ENCODE measurements at regions not wholly inside any gene's neighbourhood (a gene's known extent, or its start where the extent isn't known, plus 50 kb on each side); places are given as distances from the start of the nearest gene placed in this dataset.
A peak's percentile ranks its signal among the peaks of the same experiment; 100 is the strongest.
"Not testable (repeated sequence)": the region's sequence is repeated elsewhere in the genome, so short reads cannot be mapped to it uniquely, and the experiment has no call there.

DNA sequence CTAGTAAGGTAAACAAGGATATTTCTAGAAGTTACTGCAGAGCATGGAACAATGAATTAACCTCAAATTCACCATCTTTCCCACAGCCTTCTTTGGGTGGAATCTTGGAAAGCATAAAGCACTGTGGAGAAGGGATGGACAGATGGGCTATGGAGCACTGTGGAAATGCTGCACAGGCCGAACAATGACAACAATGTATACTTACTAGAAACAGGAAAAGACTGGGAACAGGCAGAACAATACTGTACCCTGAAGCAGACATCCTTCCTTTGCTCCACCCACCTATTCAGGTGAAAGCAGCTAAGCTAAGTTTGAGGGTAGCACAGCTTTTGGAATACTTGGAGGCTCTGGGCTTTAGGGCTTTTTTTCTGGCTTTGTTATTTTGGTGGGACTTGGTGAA lies 250.6 kb upstream of the KLF8 start:
- intact Hi-C loops (cut with DNase I), result no loop called here

GRCh38 chrX:55996649-55997048 lies 235.5 kb upstream of the KLF8 start:
- intact Hi-C loops (cut with DNase I), result no loop called here
- peak; percentile 56 for DNase-seq (ENCODE audit: low spot score)

More for the DNA sequence above, 250.6 kb upstream of the KLF8 start:
- no peak for DNase-seq (ENCODE audit: low spot score)

DNA sequence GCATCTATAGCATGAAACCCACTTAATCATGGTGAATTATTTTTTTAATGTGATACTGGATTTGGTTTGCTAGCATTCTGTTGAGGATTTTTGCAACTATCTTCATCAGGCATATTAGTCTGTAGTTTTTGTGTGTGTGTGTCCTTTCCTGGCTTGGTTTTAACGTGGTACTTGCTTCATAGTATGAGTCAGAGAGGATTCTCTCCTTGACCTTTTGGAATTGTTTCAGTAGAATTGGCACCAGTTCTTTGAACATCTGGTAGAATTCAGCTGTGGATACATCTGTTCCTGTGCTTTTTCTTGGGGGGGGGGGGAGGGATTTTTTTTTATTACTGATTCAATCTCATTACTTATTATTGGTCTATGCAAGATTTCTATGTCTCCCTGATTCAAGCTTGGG lies 232.0 kb upstream of the KLF8 start:
- DNase-seq (ENCODE audit: low spot score), result no peak
- intact Hi-C loops (cut with DNase I), result no loop called here

- no peak for DNase-seq (ENCODE audit: low spot score)
- intact Hi-C loops (cut with DNase I), result no loop called here
Observed at GRCh38 chrX:56000729-56001128, 231.4 kb upstream of the KLF8 start.

GRCh38 chrX:56025872-56026571 lies 206.1 kb upstream of the KLF8 start:
- no peak for DNase-seq (ENCODE audit: low spot score)

DNA sequence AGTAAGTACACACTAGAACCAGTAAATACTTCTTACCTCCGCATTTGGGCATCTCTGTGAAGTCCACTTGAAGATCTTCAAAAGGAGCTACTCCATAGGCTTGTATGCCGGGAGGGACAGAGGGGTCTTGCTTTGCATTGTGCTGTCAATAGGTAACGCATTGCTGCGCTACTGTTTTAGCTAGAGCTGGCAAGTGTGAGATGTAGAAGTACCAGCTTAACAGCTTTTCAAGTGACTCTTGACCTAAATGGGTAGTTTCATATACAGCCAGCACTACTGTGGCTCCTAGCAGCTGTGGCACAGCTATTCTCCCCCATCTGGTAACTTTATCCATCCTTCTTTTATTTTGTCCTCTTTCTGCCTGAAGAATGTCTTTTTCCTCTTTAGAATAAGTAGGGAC lies 205.3 kb upstream of the KLF8 start:
- intact Hi-C loops (cut with DNase I), result no loop called here

More at GRCh38 chrX:56025872-56026571, 206.1 kb upstream of the KLF8 start:
- intact Hi-C loops (cut with DNase I), result no loop called here

DNA sequence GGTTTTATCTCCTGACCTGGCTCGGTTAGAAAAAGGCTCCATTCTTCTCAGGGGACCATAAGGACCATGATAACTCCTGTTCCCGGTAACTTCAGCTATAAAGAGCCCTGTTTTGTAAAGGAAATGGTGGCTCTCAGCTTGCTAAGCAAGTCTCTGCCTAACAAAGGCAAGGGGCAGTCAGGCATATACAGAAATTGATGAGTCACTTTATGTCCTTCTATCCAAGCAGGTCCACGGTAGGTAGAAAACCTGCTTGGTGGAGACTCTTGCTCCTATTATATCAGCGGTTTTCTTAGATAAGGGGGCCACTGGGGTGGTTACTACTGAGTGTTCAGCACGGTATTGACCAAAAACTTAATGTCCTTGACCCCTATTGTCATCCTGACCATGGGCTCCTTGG lies 203.0 kb upstream of the KLF8 start:
- intact Hi-C loops (cut with DNase I), result no loop called here
- no peak for DNase-seq (ENCODE audit: low spot score)

More for the DNA sequence above, 205.3 kb upstream of the KLF8 start:
- DNase-seq (ENCODE audit: low spot score), result no peak

GRCh38 chrX:56029691-56030090 lies 202.5 kb upstream of the KLF8 start:
- intact Hi-C loops (cut with DNase I), result no loop called here
- no peak for DNase-seq (ENCODE audit: low spot score)

- intact Hi-C loops (cut with DNase I), result no loop called here
- no peak for DNase-seq (ENCODE audit: low spot score)
Observed at GRCh38 chrX:56031409-56031808, 200.7 kb upstream of the KLF8 start.

- intact Hi-C loops (cut with DNase I), result no loop called here
- DNase-seq (ENCODE audit: low spot score), result no peak
Observed at GRCh38 chrX:56033495-56034180, 198.5 kb upstream of the KLF8 start.

- intact Hi-C loops (cut with DNase I); DNase-seq (ENCODE audit: low spot score): not testable (repeated sequence)
Observed at GRCh38 chrX:56052673-56053330, 179.4 kb upstream of the KLF8 start.

DNA sequence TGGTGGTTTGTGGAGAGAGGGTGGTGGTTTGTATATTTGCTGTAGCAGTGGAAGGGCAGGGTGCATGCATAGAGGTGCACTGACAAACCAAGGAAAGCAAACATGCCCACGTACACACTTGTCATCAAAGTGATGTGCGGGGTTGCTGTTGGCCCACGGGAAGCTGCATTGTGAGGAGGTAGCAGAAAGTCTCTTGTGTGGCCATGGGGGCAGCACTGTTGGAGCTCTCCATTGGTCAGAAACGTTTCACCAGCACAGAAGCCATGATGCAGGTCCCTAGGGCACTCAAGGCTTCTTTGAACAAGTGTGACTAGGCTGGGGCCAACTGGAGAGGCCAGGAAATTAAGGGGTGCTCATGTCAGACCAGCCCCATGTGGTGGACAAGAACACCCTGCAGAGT lies 174.8 kb upstream of the KLF8 start:
- intact Hi-C loops (cut with DNase I), result no loop called here
- no peak for DNase-seq (ENCODE audit: low spot score)

GRCh38 chrX:56066016-56066415 lies 166.1 kb upstream of the KLF8 start:
- DNase-seq (ENCODE audit: low spot score), result no peak
- intact Hi-C loops (cut with DNase I), result no loop called here

DNA sequence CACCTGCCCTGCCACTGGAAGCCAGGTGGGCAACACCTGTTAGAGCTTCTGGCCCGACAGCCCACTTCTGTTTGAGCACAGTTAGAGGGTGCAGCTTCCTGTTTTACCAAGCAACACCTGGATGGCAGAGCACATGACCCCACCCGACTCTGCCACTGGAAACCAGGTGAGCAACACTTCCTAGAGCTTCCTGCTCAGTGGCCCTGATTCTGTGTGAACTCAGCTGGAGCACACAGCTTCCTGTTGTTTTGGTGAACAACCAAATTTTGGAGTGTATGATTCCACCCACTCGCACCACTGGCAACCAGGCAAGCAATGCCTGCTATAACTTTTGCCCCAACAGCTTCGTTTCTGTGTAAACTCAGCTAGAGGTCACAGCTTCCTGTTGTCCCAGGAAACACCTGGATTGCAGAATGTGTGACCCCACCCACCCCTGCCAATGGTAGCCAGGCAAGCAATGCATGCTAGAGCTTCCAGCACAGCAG lies 163.8 kb upstream of the KLF8 start:
- intact Hi-C loops (cut with DNase I), result no loop called here

DNA sequence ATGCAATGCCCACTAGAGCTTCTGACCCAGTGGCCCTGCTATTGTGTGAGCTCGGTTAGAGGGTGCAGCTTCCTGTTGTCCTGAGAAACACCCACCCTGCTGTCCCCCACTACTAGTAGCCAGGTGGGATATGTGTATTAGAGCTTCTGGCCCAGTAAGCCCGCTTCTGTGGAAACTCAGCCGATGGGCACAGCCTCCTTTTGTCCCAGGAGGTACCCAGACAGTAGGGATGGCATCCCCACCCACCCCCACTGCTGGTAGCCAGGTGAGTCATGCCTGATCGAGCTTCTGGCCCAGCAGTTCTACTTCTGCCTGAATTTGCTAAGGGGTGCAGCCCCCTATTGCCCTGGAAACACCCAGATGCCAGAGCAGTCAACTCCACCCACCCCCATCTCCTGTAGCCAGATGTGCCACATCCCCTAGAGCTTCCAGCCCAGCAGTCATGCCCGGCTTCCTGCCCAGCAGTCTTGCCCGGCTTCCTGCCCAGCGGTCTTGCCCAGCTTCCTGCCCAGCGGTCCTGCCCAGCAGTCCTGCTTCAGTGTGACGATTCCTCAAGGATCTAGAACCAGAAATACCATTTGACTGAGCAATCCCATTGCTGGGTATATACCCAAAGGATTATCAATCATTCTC lies 162.7 kb upstream of the KLF8 start:
- intact Hi-C loops (cut with DNase I), result no loop called here
- peak; percentile 64 for DNase-seq (ENCODE audit: low spot score)

More for the DNA sequence above, 163.8 kb upstream of the KLF8 start:
- DNase-seq (ENCODE audit: low spot score), result peak; percentile 67

DNA sequence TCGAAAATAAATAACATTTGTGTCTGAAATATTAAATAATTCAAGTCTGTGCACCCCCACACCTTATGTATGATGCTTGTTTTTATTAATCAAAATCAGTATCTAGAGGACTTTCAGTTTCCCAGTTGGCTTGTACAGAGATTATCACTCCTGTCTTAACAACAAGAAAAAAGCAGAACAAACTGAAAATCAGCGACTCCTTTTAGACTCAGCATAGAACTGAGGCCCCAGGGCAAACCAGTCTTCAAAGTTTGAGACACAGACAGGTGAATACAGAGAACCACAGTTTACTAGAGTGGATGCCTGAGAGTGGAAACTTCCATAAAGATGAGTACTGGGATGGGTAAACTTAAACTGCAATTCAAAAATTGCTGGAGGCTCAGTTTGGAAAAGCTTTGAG lies 142.8 kb upstream of the KLF8 start:
- intact Hi-C loops (cut with DNase I), result no loop called here
- no peak for DNase-seq (ENCODE audit: low spot score)

GRCh38 chrX:56099271-56099670 lies 132.9 kb upstream of the KLF8 start:
- no peak for DNase-seq (ENCODE audit: low spot score)
- intact Hi-C loops (cut with DNase I), result no loop called here

GRCh38 chrX:56107320-56107719 lies 124.8 kb upstream of the KLF8 start:
- intact Hi-C loops (cut with DNase I), result no loop called here
- DNase-seq (ENCODE audit: low spot score), result no peak

GRCh38 chrX:56113785-56114436 lies 118.2 kb upstream of the KLF8 start:
- no peak for DNase-seq (ENCODE audit: low spot score)

GRCh38 chrX:56114437-56114787 lies 117.7 kb upstream of the KLF8 start:
- DNase-seq (ENCODE audit: low spot score), result no peak
- intact Hi-C loops (cut with DNase I), result no loop called here

More at GRCh38 chrX:56113785-56114436, 118.2 kb upstream of the KLF8 start:
- intact Hi-C loops (cut with DNase I), result no loop called here

Measured in posterior vena cava (tissue), 2 donors.